Inflammatory macrophage treated with lipopolysaccharide for 1 hour (primary cell): ENCODE measurements at regions not wholly inside any gene's neighbourhood (a gene's known extent, or its start where the extent isn't known, plus 50 kb on each side); places are given as distances from the start of the nearest gene placed in this dataset.
A peak's percentile ranks its signal among the peaks of the same experiment; 100 is the strongest.

ENCODE experiments used
- DNase-seq, 2 donors: peaks; one replicate each; pipeline ENCODE4 v3.0.0-alpha.2; 2020 to 2022

DNA sequence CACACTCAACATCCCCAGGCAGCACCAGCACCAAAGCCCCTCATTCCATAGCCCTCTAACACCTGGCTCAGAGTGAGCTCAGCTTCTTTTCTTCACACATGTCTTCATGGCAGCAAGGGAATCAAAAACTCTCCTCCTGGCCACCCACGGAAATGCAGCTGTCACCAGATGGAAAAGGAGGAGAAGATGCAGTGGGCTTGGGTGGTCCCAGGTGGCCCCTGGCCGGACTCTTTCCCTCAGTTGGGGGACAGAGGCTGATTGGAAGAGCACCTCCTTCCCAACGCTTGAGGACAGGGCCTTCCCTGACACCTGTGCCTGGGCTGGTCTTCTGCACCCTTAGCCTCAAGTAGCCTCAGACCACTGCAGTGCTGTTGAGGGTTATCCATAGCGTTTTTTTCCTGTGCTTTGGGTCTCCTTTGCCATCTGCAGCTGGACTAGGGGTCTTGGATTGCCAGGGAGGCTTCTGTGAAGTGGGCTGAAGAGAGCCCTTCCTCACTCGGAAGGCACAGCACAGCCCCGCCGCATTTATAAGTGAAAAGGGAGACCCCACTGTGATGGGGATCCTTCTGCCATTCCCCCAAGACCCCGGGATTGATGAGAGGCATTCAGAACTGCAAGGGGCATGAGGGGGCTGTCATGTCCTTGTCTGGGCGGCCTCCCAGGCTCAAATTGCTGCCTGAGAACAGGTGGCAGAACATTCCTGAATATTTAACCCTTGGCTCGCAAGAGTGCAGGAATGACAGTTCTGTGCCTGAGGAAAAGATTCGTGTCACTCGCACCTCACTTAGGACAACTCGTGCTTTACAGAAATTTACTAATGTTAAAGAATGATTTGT lies 200.0 kb downstream of the AUH start:
- DNase-seq = no peak

DNA sequence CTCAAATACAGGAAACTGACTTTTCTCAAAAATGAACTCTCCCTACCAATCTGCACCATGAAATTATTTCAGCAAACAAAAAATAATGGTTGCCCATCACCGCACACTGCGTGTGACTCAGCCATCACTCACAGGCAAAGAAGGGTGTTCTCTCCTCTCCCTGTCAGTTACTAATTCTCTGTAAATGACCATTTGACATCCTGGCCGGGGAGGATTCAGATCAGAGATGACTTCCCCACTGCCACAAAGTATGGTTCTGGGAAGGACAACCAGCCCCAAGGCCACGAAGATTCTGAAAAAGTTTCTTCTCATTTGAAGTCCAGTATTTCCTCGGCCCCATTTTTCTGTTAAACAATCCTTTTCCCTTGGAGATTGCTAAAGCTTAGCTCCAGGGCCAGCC lies 199.4 kb downstream of the AUH start:
- peak in 1 of 2 donors; percentile 40 for DNase-seq

DNA sequence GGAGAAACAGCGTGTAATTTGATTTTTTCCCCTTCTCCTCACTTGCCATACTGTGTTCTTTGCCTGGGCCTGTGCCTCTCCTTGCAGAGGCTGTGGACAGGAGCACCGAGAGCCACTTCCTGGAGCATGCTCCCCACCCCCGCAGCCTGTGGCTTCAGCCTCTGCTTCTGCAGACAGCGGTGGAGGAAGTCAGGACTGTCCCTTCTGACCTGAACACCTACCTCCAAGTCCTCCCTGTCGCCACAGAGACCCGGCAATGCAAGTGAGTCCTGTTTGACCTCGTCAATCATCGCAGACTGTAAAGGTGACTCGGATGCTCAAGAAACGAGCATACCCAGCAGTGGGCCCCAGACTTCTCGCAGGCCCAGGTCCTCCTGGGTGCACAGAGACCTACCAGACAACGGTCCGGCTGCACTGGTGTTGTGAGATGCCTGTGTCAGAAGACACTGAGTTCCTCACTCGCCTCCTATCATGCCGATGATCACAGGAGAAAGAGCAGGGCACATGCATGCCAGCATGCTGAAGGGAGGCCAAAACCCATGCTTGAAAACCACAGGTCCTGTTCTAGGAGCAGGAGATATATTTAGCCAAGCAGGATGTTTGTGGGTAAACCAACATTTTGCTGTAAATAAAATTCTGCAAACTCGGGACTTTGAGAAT lies 198.8 kb downstream of the AUH start:
- DNase-seq = peak; percentile 72 to 80

DNA sequence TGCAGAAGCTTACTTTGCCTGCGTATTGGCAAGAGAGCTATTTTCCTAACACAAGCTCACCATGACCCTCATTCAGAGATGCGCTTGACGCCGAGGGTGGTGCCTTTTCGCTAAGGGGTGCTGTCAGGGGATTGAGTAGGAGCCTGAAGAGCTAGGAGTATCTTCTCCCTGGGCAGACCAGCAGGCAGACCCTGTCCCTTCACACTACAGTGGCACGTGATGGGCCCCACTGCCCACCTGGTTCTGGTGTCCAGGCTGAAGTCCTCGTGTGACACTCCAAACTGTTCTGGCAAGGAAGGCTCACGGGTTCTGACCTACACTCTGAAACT lies 198.3 kb downstream of the AUH start:
- DNase-seq = no peak

DNA sequence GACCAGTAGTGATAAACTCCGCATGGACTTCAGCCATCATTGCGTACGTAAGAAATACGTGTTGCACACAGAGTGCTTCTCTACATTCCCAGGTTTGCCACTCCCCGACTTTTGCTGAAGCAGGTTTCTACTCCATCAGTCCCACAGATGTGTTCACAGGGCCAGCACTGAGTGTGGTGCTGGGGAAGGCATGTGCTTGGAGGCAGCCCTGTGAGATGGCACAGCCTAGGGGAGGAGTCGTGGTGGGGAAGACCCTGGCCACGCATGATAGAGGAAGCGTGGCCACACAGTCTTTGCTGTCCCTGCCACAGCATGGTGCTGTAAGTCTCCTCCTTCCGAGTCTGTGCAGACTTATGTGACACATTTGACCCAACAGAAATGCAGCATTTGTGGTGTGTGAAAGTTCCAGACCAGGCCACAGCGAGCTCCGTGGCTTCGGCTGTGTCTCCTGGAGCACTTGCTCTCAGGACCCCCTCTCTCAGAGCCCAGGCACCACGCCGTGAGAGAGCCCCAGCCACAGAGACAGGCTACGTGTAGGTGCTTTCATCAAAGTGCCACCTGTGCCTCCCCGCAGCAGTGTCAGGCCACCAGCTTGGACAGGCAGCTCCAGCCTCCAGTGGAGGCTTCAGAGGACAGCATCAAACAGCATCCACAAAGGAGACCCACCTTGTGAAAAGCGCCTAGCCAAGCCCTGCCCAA lies 197.8 kb downstream of the AUH start:
- no peak for DNase-seq
